GM19328 (cell line): ENCODE measurements at regions not wholly inside any gene's neighbourhood (a gene's known extent, or its start where the extent isn't known, plus 50 kb on each side); places are given as distances from the start of the nearest gene placed in this dataset.

Experiments used
- ATAC-seq: cut with Tn5 transposase; IDR thresholded peaks from one replicate; pipeline ENCODE4 v1.9.1; 2021; ENCODE audit warnings: mild to moderate bottlenecking, moderate library complexity; ENCODE audit not compliant: unreplicated experiment

GRCh38 chr14:44720707-44721106 lies 213.6 kb upstream of the FSCB start:
- ATAC-seq = no peak

- no peak for ATAC-seq
These were observed 205.1 kb upstream of the FSCB start for GRCh38 chr14:44712024-44712815.

GRCh38 chr14:44701563-44702263 lies 194.6 kb upstream of the FSCB start:
- no peak for ATAC-seq

GRCh38 chr14:44700694-44701093 lies 193.6 kb upstream of the FSCB start:
- ATAC-seq = no peak

GRCh38 chr14:44700184-44700583 lies 193.1 kb upstream of the FSCB start:
- ATAC-seq = no peak

- ATAC-seq = no peak
These were observed 192.3 kb upstream of the FSCB start for GRCh38 chr14:44699391-44699790.

GRCh38 chr14:44669496-44669895 lies 162.4 kb upstream of the FSCB start:
- ATAC-seq = no peak

- ATAC-seq = no peak
These were observed 156.1 kb upstream of the FSCB start for GRCh38 chr14:44663136-44663535.

- no peak for ATAC-seq
These were observed 155.3 kb upstream of the FSCB start for GRCh38 chr14:44662250-44662891.

- no peak for ATAC-seq
These were observed 151.3 kb upstream of the FSCB start for GRCh38 chr14:44658389-44658696.

GRCh38 chr14:44657696-44658388 lies 150.8 kb upstream of the FSCB start:
- no peak for ATAC-seq

- ATAC-seq = no peak
These were observed 150.1 kb upstream of the FSCB start for GRCh38 chr14:44657203-44657602.

GRCh38 chr14:44654591-44654990 lies 147.5 kb upstream of the FSCB start:
- no peak for ATAC-seq

GRCh38 chr14:44653641-44654040 lies 146.6 kb upstream of the FSCB start:
- no peak for ATAC-seq

GRCh38 chr14:44652640-44653039 lies 145.6 kb upstream of the FSCB start:
- ATAC-seq = no peak

- no peak for ATAC-seq
These were observed 142.0 kb upstream of the FSCB start for GRCh38 chr14:44649061-44649460.

- no peak for ATAC-seq
These were observed 133.3 kb upstream of the FSCB start for GRCh38 chr14:44640416-44640815.

- no peak for ATAC-seq
These were observed 132.8 kb upstream of the FSCB start for GRCh38 chr14:44639781-44640385.

- no peak for ATAC-seq
These were observed 127.6 kb upstream of the FSCB start for GRCh38 chr14:44634692-44635091.

GRCh38 chr14:44626423-44626822 lies 119.3 kb upstream of the FSCB start:
- no peak for ATAC-seq

- ATAC-seq = no peak
These were observed 118.0 kb upstream of the FSCB start for GRCh38 chr14:44625098-44625497.
